H1 (cell line): ENCODE measurements at regions not wholly inside any gene's neighbourhood (a gene's known extent, or its start where the extent isn't known, plus 50 kb on each side); places are given as distances from the start of the nearest gene placed in this dataset.

Experiments
- BCL11A ChIP-seq, 2 experiments: IDR thresholded peaks; one replicate each; pipeline ENCODE4 v1.6.1; 2011; ENCODE audit warnings: low read depth in 2 of 2, low read length in 2 of 2, mild to moderate bottlenecking in 2 of 2
- GTF2F1 ChIP-seq: IDR thresholded peaks from 2 replicates; pipeline ENCODE4 v1.6.1; 2012; ENCODE audit warnings: low read depth, low read length, improper control_type of control experiment, borderline replicate concordance
- HDAC6 ChIP-seq: IDR thresholded peaks from one replicate; pipeline ENCODE4 v1.7.1; 2012; ENCODE audit warnings: low read depth, mild to moderate bottlenecking, inconsistent platforms, low read length, moderate library complexity
- SIN3A ChIP-seq, 2 experiments: IDR thresholded peaks in 1 of 2; conservative IDR thresholded peaks in 1 of 2; 2 replicates each; pipeline ENCODE4 v1.6.1; 2011 to 2012; ENCODE audit warnings: low read length in 2 of 2, improper control_type of control experiment in 1 of 2, low read depth in 1 of 2, mild to moderate bottlenecking in 1 of 2
- TF ChIP-seq, protein P1 (sequence below): IDR thresholded peaks from 2 replicates; pipeline ENCODE4 v1.6.1; 2011; ENCODE audit warnings: low read length, improper control_type of control experiment

DNA sequence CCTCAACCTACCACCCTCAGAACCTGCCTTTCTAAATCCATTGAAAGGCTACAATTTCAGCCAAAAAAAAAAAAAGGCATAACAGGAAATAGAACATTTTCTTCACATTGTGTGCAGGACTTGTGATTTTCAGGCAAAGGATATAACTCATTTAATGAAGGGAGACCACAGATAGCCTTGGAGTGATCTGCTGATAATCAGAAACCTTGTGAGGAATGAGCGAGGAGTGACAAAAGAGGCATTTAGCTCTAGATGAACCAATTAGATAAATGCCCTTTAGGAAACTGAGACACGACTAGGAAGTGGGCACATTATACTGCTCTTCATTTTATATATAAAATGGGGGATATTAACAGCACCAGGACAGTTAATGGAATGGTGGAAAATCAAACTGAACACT is 216.5 kb upstream of the GRIA4 start (continued):
- TF ChIP-seq BCL11A (IDR thresholded peaks at IDR 0.05; ENCODE audit: low read depth in 2 of 2, low read length in 2 of 2), result no peak
- TF ChIP-seq, protein P1, sequence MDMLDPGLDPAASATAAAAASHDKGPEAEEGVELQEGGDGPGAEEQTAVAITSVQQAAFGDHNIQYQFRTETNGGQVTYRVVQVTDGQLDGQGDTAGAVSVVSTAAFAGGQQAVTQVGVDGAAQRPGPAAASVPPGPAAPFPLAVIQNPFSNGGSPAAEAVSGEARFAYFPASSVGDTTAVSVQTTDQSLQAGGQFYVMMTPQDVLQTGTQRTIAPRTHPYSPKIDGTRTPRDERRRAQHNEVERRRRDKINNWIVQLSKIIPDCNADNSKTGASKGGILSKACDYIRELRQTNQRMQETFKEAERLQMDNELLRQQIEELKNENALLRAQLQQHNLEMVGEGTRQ, result no peak
- no peak for TF ChIP-seq SIN3A (conservative IDR thresholded peaks at IDR 0.05 in 1 of 2, IDR thresholded peaks at IDR 0.05 in 1 of 2; ENCODE audit: low read depth in 1 of 2, low read length in 2 of 2)
- TF ChIP-seq HDAC6, result no peak
- TF ChIP-seq GTF2F1, result no peak
